Colon (tissue), 2 donors: ENCODE measurements at regions not wholly inside any gene's neighbourhood (a gene's known extent, or its start where the extent isn't known, plus 50 kb on each side); places are given as distances from the start of the nearest gene placed in this dataset.
"Not testable (repeated sequence)": the region's sequence is repeated elsewhere in the genome, so short reads cannot be mapped to it uniquely, and the experiment has no call there.

ENCODE experiments used
- FAIRE-seq: peaks from 2 replicates; lab custom pipeline; 2012; peaks lifted over from hg19 to GRCh38; lab: Jason Lieb, UNC
- donor health status: control.
- donor health status: control.

GRCh38 chr21:22758478-22758877 lies 1760.3 kb downstream of the NCAM2 start:
- no peak for FAIRE-seq

GRCh38 chr21:22762463-22762862 lies 1764.3 kb downstream of the NCAM2 start:
- FAIRE-seq: no peak

DNA sequence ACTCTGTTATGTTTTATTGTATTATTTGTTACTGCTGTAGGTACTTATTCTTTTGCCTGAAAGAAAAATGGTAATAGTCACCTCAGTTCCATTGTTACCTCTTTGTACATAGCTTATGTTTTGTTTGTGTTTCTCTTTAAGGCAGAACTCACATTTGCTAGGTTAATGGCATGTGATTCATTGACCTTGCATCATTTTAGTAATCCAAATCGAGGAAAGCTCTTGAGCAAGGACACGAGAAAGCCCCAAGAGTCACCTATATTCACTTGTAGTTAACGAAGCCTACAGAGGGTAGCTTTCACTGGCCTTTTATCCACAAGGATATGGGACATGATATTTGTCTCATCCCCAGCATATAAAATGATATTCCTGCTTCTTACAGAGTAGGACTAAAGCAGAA lies 1765.2 kb downstream of the NCAM2 start:
- FAIRE-seq: no peak

DNA sequence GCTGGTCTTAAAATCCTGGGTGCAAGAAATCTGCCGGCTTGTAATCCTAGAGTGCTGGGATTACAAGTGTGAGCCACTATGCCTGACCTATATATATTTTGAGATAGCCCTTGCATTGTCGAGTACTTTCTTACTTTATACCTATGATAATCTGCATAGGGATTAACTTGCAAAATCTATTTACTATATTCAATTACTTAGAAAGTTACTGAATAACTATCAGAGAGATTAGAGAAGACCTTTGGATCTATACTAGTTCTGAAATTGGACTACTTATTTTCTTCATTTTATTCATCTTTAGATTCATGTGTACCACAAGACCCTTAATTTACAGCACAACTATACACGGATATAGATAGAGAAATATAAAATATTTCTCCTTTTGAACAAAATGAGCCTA lies 1766.0 kb downstream of the NCAM2 start:
- FAIRE-seq: no peak

DNA sequence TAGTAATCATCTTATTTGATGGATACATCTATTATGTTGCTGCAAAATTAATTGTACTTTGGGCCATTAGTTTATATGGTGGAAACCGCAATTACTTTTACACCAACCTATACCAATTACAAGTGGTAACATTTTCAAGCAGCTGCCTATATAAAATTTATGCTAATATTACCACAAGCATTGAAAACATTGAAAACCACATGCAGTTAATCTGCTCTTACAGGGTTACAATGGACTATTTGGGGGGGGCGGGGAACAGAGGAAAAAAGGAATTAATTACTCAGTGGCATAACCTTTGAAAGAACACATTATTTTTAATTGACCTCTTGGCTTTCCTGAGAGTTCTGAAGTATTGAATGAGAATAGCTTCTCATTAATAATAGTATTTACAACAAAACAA lies 1793.2 kb downstream of the NCAM2 start:
- FAIRE-seq: no peak

GRCh38 chr21:22791986-22792560 lies 1793.9 kb downstream of the NCAM2 start:
- peak; percentile 72 for FAIRE-seq

DNA sequence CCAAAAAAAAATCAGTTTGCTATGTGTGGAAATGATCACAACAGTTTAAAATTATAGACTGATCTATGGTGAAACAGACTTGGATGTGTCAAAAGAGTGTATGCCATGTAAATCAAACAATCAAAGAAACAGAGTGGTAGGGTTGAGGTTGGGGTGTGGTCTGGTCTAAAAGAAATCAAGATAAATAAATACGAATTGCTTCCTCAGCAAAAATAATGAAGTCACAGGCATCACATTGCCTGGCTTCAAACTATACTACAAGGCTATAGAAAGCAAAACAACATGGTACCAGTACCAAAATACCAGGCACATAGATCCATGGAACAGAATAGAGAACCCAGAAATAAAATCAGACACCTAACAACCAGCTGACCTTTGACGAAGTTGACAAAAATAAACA lies 1796.9 kb downstream of the NCAM2 start:
- FAIRE-seq: no peak

DNA sequence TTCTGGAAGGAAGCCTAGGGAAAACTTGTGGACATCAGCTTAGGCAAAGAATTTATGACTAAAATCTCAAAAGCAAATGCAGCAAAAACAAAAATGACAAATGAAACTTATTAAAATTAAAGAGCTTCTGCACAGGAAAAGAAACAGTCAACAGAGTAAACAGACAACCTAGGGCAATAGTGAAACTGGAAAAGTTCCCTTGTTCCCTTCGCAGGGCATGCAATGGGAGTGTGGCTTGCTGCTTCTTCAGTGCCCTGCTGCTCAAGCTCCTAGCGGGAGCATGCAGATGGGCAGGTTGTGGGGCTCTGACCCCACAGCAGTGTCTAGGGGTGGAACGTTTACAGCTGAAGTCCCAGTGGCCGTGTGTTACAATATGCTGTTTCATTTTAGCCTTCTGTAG lies 1797.4 kb downstream of the NCAM2 start:
- FAIRE-seq: no peak

GRCh38 chr21:22796147-22796546 lies 1797.9 kb downstream of the NCAM2 start:
- no peak for FAIRE-seq

- FAIRE-seq: no peak
Measured at GRCh38 chr21:22804151-22804550, 1805.9 kb downstream of the NCAM2 start.

DNA sequence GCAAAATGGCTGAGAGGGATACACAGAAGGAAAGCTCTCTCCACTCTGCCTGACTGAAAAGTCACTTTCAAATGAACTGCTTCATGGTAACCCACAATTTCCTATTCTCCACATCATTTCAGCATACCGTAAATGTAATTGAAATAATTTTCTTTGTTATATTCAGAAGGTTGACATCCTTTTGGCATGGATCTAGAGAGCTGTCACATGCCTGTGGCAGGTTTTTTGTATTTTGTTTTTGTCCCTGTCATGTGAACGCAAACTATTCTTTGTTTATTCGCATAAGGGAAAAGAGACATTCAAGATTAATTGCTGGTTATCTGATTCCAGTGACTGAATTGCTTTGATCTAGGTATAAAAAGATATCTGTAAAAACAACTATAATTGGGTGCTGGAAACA lies 1808.1 kb downstream of the NCAM2 start:
- no peak for FAIRE-seq

- no peak for FAIRE-seq
Measured at GRCh38 chr21:22813201-22813600, 1815.0 kb downstream of the NCAM2 start.

DNA sequence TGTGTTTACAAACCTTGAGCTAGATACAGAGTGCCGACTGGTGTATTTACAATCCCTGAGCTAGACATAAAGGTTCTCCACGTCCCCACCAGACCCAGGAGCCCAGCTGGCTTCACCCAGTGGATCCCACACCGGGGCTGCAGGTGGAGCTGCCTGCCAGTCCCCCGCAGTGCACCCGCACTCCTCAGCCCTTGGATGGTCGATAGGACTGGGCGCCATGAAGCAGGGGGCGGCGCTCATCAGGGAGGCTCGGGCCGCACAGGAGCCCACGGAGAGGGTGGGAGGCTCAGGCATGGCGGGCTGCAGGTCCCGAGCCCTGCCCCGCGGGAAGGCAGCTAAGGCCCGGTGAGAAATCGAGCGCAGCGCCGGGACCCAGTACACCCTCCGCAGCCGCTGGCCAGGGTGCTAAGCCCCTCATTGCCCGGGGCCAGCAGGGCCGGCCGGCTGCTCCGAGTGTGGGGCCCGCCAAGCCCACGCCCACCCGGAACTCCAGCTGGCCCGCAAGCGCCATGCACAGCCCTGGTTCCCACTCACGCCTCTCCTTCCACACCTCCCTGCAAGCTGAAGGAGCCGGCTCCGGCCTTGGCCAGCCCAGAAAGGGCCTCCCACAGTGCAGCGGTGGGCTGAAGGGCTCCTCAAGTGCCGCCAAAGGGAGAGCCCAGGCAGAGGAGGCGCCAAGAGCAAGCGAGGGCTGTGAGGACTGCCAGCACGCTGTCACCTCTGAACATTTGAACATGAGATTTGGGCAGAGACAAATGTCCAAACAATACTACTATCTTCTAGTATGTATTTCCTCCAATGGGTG lies 1820.7 kb downstream of the NCAM2 start:
- FAIRE-seq: not testable (repeated sequence)

DNA sequence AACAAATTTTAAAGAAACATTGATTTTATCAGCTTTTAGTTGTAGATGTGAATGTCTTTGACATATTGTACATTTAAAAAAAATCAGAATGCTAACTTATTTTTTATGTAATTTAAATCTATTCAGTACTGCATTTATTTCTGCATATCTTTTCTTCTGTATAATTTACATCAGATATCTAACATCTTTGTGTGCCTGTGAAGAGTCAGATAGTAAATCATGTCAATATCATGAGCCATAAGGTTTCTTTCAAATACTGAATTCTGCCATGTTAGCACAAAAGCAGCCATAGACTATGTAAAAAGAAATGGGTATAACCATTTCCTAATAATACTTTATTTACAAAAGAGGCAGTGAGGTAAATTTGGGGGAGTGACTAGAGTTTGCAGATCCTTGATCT lies 1829.2 kb downstream of the NCAM2 start:
- no peak for FAIRE-seq

- no peak for FAIRE-seq
Measured at GRCh38 chr21:22842875-22843274, 1844.7 kb downstream of the NCAM2 start.

GRCh38 chr21:22855581-22855980 lies 1857.4 kb downstream of the NCAM2 start:
- FAIRE-seq: no peak

- FAIRE-seq: no peak
Measured at GRCh38 chr21:22871692-22872091, 1873.5 kb downstream of the NCAM2 start.

GRCh38 chr21:22880573-22880972 lies 1882.4 kb downstream of the NCAM2 start:
- no peak for FAIRE-seq

- FAIRE-seq: no peak
Measured at GRCh38 chr21:22881131-22881530, 1882.9 kb downstream of the NCAM2 start.

GRCh38 chr21:22885079-22885478 lies 1886.9 kb downstream of the NCAM2 start:
- FAIRE-seq: no peak

GRCh38 chr21:22885614-22886013 lies 1887.4 kb downstream of the NCAM2 start:
- FAIRE-seq: no peak

DNA sequence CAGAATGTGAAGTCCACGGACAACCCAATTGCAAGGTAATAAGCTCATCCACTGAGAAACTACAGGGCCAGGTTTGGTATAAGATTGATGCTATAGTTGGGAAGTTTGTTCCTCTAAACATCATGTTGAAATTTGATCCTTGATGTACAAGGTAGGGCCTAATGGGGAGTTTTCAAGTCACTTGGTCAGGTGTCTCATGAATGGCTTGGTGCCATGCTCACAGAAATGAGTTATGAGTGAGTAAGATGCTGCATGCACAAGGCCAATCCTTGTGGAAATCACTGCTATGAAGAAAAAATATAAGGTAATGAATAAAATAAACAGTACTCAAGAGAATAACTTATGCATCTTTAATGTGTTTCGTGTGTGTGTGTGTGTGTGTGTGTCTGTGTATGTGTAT lies 1891.2 kb downstream of the NCAM2 start:
- FAIRE-seq: no peak

- FAIRE-seq: no peak
Measured at GRCh38 chr21:22890656-22891055, 1892.4 kb downstream of the NCAM2 start.

DNA sequence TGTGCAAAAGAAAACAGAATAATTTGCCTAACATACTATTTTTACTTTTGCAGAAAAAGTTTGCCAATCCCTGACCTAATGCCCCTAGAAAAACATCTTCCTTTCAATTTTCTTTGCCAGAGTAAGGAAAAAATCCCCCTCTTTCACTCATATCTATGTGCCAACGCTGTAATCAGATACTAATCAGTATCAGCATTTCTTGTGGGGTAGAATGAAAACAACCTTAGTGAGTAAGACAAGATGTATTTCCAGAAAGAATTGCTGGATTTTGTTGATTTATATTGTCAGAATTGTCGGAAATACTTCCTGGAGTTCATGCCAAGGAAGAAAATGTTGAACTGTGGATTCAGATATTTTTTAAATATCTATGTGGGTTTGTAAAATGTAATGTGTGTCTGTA lies 1893.8 kb downstream of the NCAM2 start:
- FAIRE-seq: no peak
